ENCODE measurements at regions not wholly inside any gene's neighbourhood (a gene's known extent, or its start where the extent isn't known, plus 50 kb on each side); places are given as distances from the start of the nearest gene placed in this dataset.

- Histone ChIP-seq H3K36me3 (ENCODE audit: control insufficient read depth in 4 of 4, insufficient read depth in 3 of 4, low read depth in 1 of 4, low read length in 3 of 4) (no peaks in the 10 kb centered on the region), H3K4me1 (ENCODE audit: control insufficient read depth in 4 of 4, insufficient read depth in 4 of 4, low read length in 3 of 4) (no peaks in the 10 kb centered on the region), H3K27ac (ENCODE audit: low read depth in 1 of 2, low read length in 2 of 2) (no peak overlapping the region), H3K9ac (ENCODE audit: low read depth in 1 of 2, low read length in 2 of 2) (no peak overlapping the region), H3K4me3 (ENCODE audit: low read depth in 1 of 3, low read length in 3 of 3) (no peak overlapping the region), H3K27me3 (ENCODE audit: control insufficient read depth in 4 of 4, insufficient read depth in 4 of 4, low read length in 3 of 4) (no peaks in the 10 kb centered on the region), H3K9me3 (ENCODE audit: control insufficient read depth in 4 of 4, low read length in 3 of 4) (no peaks in the 10 kb centered on the region)
- WGBS: 81% methylated on average over 1 of the region's 1 CpG
- TF ChIP-seq TAF1 (conservative IDR thresholded peaks at IDR 0.05): no peak
- no peak for DNase-seq (ENCODE audit: low spot score)
These were observed 53.4 kb upstream of the PTPRG start for GRCh38 chr3:61507946-61508345.

Measured in liver (tissue), 7 donors.